Panc1 (cell line): ENCODE measurements at regions not wholly inside any gene's neighbourhood (a gene's known extent, or its start where the extent isn't known, plus 50 kb on each side); places are given as distances from the start of the nearest gene placed in this dataset.

Experiments
- ATAC-seq: fragments of 200-7000 bp; cut with Tn5 transposase; 2 replicates; pipeline ENCODE4 v1.9.1; 2020; ENCODE audit warnings: mild to moderate bottlenecking, moderate library complexity
- BruUV-seq: library from RNA; stranded (reverse); fragments of 400-500 nt; replicated peaks from 2 replicates; lab custom pipeline; 2021; lab: Mats Ljungman, UMichigan
- CTCF ChIA-PET: fragments of 300-600 bp; sonication (Branson Sonifier 250); formaldehyde crosslinking; loops from one replicate; lab custom pipeline; 2022; ENCODE audit warnings: antibody characterized with exemption; lab: Charles Lee
- POLR2A ChIA-PET: fragments of 300-600 bp; sonication (Branson Sonifier 250); formaldehyde crosslinking; loops from one replicate; lab custom pipeline; 2022; ENCODE audit warnings: antibody characterized with exemption; lab: Charles Lee
- DNase-seq: peaks from one replicate; pipeline ENCODE4 v3.0.0-alpha.2; 2010; ENCODE audit warnings: low read depth, low spot score
- H3K27ac ChIP-seq: 2 replicates; pipeline ENCODE4 v1.5.1; 2011; ENCODE audit warnings: mild to moderate bottlenecking, low read length, inconsistent platforms
- H3K27me3 ChIP-seq: fragments of 200-500 bp; sonication (Bioruptor generic); 2 replicates; pipeline ENCODE4 v1.6.0; 2014; ENCODE audit warnings: low read length, inconsistent platforms; ENCODE audit not compliant: control insufficient read depth, insufficient read depth
- H3K36me3 ChIP-seq: fragments of 200-500 bp; sonication (Bioruptor generic); 2 replicates; pipeline ENCODE4 v1.5.1; 2014; ENCODE audit warnings: inconsistent platforms, mild to moderate bottlenecking, low read length, moderate library complexity; ENCODE audit not compliant: control insufficient read depth, insufficient read depth
- H3K4me1 ChIP-seq: 2 replicates; pipeline ENCODE4 v1.5.1; 2011; ENCODE audit warnings: inconsistent platforms, mild to moderate bottlenecking, low read length, moderate library complexity; ENCODE audit not compliant: control insufficient read depth, insufficient read depth
- H3K4me3 ChIP-seq, 2 experiments: 2 replicates each; pipeline ENCODE4 v1.5.1; 2011 to 2012; ENCODE audit warnings: low read depth in 2 of 2, low read length in 2 of 2, mild to moderate bottlenecking in 2 of 2, inconsistent platforms in 1 of 2, moderate library complexity in 1 of 2
- H3K9me3 ChIP-seq: fragments of 200-500 bp; sonication (Bioruptor generic); 2 replicates; pipeline ENCODE4 v1.5.1; 2014; ENCODE audit warnings: low read depth, mild to moderate bottlenecking, inconsistent platforms, low read length, moderate library complexity; ENCODE audit not compliant: control insufficient read depth, insufficient read depth
- POLR2AphosphoS5 ChIP-seq: IDR thresholded peaks from 2 replicates; pipeline ENCODE4 v1.6.1; 2012; ENCODE audit warnings: mild to moderate bottlenecking, low read depth, low read length, moderate library complexity
- SIN3A ChIP-seq: IDR thresholded peaks from 2 replicates; pipeline ENCODE4 v1.6.1; 2012; ENCODE audit warnings: low read depth, mild to moderate bottlenecking, low read length, moderate library complexity, borderline replicate concordance; ENCODE audit not compliant: insufficient read depth
- TCF7L2 ChIP-seq: IDR thresholded peaks from 2 replicates; pipeline ENCODE4 v1.6.1; 2011; ENCODE audit warnings: mild to moderate bottlenecking, low read depth, low read length, inconsistent platforms
- in situ Hi-C: cut with HindIII; loops from 2 replicates; pipeline ENCODE4 v1.10.0; 2016; ENCODE audit warnings: low sequenced_read_pairs, low pct_unique_long_range_greater_than_20kb
- intact Hi-C: fragments of 100-400 bp; cut with micrococcal nuclease; formaldehyde crosslinking; loops from one replicate; pipeline ENCODE4 v1.10.0; 2022; ENCODE audit not compliant: unreplicated experiment
- TF ChIP-seq, protein P1 (sequence below), 2 experiments: IDR thresholded peaks; 2 replicates each; pipeline ENCODE4 v1.6.1; 2011 to 2012; ENCODE audit warnings: low read depth in 2 of 2, control low read depth in 1 of 2, low read length in 1 of 2, mild to moderate bottlenecking in 1 of 2, moderate library complexity in 1 of 2; ENCODE audit not compliant: insufficient read depth in 1 of 2
- TF ChIP-seq, protein P2 (sequence below): fragments of 450-650 bp; IDR thresholded peaks from 2 replicates; pipeline ENCODE4 v1.5.1; 2017; ENCODE audit warnings: mild to moderate bottlenecking

DNA sequence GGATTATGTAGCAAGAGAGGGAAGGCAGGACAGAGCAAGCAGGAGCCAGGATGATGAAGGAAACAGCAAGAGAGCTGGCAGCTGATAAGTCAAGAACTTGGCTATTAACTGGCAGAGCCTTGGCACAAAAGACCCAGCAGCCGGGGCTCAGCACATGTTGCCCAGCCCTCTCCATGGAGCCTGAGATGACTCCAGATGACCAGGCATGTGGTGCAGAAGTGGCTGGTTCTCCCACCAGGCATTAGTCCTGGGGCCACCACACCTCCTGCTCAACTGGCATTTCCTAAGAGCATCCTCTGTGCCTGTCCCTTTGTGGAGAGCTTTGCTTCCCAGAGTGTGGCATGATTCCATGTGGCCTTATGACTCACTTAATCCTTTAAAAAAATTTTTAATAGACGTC, 522.6 kb downstream of the MN1 start:
- Histone ChIP-seq H3K27ac (no peak overlapping the region), H3K27me3 (no peaks in the 10 kb centered on the region; the same call in 1 of the 2 replicates), H3K36me3 (no peaks in the 10 kb centered on the region), H3K9me3 (no peaks in the 10 kb centered on the region), H3K4me3 (no peak overlapping the region), H3K4me1 (no peaks in the 10 kb centered on the region)
- DNase-seq, result no peak
- ChIA-PET CTCF (no interaction called here), POLR2A (no interaction called here)
- TF ChIP-seq TCF7L2 (no peak), POLR2AphosphoS5 (no peak), SIN3A (no peak)
- TF ChIP-seq, protein P1, sequence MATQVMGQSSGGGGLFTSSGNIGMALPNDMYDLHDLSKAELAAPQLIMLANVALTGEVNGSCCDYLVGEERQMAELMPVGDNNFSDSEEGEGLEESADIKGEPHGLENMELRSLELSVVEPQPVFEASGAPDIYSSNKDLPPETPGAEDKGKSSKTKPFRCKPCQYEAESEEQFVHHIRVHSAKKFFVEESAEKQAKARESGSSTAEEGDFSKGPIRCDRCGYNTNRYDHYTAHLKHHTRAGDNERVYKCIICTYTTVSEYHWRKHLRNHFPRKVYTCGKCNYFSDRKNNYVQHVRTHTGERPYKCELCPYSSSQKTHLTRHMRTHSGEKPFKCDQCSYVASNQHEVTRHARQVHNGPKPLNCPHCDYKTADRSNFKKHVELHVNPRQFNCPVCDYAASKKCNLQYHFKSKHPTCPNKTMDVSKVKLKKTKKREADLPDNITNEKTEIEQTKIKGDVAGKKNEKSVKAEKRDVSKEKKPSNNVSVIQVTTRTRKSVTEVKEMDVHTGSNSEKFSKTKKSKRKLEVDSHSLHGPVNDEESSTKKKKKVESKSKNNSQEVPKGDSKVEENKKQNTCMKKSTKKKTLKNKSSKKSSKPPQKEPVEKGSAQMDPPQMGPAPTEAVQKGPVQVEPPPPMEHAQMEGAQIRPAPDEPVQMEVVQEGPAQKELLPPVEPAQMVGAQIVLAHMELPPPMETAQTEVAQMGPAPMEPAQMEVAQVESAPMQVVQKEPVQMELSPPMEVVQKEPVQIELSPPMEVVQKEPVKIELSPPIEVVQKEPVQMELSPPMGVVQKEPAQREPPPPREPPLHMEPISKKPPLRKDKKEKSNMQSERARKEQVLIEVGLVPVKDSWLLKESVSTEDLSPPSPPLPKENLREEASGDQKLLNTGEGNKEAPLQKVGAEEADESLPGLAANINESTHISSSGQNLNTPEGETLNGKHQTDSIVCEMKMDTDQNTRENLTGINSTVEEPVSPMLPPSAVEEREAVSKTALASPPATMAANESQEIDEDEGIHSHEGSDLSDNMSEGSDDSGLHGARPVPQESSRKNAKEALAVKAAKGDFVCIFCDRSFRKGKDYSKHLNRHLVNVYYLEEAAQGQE (IDR thresholded peaks at IDR 0.05; ENCODE audit: insufficient read depth in 1 of 2, low read depth in 2 of 2, low read length in 1 of 2), result no peak
- TF ChIP-seq, protein P2, sequence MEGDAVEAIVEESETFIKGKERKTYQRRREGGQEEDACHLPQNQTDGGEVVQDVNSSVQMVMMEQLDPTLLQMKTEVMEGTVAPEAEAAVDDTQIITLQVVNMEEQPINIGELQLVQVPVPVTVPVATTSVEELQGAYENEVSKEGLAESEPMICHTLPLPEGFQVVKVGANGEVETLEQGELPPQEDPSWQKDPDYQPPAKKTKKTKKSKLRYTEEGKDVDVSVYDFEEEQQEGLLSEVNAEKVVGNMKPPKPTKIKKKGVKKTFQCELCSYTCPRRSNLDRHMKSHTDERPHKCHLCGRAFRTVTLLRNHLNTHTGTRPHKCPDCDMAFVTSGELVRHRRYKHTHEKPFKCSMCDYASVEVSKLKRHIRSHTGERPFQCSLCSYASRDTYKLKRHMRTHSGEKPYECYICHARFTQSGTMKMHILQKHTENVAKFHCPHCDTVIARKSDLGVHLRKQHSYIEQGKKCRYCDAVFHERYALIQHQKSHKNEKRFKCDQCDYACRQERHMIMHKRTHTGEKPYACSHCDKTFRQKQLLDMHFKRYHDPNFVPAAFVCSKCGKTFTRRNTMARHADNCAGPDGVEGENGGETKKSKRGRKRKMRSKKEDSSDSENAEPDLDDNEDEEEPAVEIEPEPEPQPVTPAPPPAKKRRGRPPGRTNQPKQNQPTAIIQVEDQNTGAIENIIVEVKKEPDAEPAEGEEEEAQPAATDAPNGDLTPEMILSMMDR, result no peak
- intact Hi-C loops (no loop called here), in situ Hi-C loops (no loop called here)
- BruUV-seq, result no TSS peak
- ATAC-seq, result no peak

DNA sequence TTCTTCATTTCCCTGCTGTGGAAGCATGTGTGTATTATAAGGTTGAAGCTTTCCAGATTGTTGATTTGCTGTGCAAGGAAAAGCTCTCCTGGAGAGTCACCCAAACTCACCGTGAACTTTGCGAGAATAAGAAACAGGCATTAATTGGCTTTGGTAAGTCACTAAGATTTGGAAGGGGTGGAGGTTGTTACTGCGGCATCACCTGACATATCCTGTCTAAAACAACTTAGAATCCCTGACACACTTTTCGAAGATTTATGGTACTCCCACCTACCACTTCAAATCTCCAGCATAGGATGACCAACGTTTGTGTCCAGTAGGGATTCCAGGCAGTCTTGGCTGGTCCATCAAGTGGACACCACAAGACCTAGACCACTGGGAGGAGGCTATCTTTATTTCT, 518.3 kb downstream of the MN1 start:
- ChIA-PET CTCF (no interaction called here), POLR2A (no interaction called here)
- Histone ChIP-seq H3K36me3 (no peaks in the 10 kb centered on the region), H3K4me1 (no peaks in the 10 kb centered on the region), H3K27me3 (no peaks in the 10 kb centered on the region; the same call in 1 of the 2 replicates), H3K4me3 (no peak overlapping the region), H3K9me3 (no peaks in the 10 kb centered on the region), H3K27ac (no peak overlapping the region)
- TF ChIP-seq, protein P1 (IDR thresholded peaks at IDR 0.05; ENCODE audit: insufficient read depth in 1 of 2, low read depth in 2 of 2, low read length in 1 of 2), result no peak
- TF ChIP-seq TCF7L2 (no peak), POLR2AphosphoS5 (no peak), SIN3A (no peak)
- TF ChIP-seq, protein P2, result no peak
- in situ Hi-C loops (no loop called here), intact Hi-C loops (no loop called here)
- DNase-seq (no peak), ATAC-seq (no peak)
- BruUV-seq, result no TSS peak
